GM19397 (cell line): ENCODE measurements at regions not wholly inside any gene's neighbourhood (a gene's known extent, or its start where the extent isn't known, plus 50 kb on each side); places are given as distances from the start of the nearest gene placed in this dataset.
"Not testable (repeated sequence)": the region's sequence is repeated elsewhere in the genome, so short reads cannot be mapped to it uniquely, and the experiment has no call there.

Experiments used
- ATAC-seq: cut with Tn5 transposase; IDR thresholded peaks from one replicate; pipeline ENCODE4 v1.9.1; 2021; ENCODE audit warnings: mild to moderate bottlenecking, moderate library complexity; ENCODE audit not compliant: unreplicated experiment

DNA sequence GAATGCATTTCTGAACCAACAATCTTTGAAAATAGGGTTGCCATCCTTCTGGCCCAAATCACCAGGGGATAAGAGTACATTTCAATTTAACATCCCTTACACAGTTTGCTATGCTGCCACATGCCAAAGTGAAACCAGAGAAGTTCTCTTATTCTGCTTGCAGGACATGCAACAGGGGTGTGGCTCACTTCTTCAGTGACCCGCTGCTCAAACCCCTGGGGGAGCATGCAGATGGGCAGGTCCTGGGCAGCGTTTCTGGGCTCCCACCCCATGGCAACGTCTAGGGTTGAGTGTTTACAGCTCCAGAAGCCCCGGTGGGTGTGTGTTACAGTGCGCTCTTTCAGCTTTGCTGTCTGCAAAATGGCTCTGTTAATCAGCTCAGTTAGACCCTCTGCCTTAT lies 1306.3 kb upstream of the TMEM132C start:
- ATAC-seq = no peak

DNA sequence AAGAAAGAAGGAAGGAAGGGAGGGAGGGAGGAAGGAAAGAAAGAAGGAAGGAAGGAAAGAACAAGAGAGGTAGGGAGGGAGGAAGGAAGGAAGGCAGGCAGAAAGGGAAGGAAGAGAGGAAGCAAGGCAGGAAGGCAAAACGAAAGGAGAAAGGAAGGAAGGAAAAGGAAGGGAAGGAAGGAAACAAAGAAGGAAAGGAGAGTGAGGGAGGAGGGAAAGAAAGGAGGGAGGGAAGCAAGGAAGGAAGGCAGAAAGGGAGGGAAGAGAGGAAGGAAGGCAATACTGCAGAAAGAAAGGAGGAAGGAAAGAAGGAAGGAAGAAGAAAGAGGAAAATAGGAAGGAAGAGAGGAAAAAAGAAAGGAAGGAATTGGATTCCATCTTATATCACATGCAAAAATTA lies 1303.1 kb upstream of the TMEM132C start:
- no peak for ATAC-seq

DNA sequence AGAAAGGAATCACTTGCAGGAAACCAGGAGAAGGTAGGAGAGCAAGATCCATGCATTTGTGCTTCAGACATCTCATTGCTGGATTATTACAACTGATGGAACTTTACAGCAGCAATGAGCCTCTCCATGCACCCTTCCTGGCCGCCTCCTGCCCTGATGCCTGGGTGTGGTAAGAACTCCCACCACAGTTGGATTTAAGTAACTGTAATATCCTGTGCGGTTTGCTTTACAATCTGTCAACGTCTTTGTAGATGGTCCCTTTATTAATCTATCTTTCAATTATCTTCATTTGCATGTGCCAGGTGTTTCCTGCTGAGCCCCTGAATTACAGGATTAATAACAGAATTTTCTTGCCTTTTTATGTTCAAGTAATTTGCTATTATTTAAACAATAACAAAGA lies 1300.5 kb upstream of the TMEM132C start:
- ATAC-seq = no peak

DNA sequence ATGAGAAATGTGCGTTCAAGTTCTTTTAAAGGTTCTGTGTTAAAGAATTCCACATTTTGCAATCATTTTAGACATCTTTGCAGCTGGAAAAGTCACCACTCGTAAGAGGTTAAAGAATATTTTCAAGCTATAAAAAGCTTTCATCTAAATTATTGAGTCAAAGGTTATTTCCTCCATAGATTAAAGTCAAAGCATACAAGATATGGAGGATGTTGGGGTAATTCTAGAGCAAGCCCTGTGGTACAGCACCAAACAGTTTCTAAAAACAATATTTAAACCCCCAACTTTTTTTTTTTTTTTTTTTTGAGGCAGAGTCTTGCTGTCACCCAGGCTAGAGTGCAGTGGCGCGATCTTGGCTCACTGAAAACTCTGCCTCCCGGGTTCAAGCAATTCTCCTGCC lies 1299.8 kb upstream of the TMEM132C start:
- no peak for ATAC-seq

DNA sequence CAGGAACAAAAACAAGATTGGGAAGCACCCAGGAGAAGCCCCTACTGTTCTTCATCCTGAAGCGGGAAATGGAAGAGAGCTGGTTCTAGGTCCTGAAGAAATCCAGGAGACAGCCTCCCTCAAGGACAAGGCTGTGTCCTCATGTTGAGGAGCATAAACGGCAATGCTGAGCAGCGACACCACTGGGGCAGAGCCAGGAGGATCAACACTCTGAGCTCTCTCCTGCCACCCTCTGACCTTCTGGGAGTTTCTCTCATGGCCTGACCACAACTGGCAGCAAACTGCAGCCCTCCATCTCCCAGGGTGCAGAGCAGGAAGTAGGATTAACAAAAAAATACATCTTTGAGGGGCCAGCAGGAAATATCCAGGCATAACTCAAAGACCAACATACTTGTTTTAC lies 1292.2 kb upstream of the TMEM132C start:
- no peak for ATAC-seq

DNA sequence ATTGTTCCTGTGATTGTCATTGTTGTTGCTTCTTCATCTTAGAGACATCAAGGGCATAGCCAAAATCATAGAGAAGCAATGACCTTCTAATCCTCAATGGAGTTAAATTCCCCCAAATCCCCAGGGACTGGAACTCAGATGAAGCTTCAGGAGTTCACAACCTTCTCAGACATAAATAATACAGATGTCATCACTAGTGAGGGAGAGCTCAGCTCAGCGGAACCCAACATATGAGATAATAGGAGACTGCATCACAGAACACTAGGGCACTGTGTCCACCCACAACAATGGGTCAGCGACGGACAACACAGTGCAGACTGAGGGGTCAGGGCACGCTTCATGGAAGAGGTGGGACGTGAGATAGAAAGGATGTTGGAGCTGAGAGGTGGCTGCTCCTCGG lies 1290.4 kb upstream of the TMEM132C start:
- ATAC-seq = no peak

DNA sequence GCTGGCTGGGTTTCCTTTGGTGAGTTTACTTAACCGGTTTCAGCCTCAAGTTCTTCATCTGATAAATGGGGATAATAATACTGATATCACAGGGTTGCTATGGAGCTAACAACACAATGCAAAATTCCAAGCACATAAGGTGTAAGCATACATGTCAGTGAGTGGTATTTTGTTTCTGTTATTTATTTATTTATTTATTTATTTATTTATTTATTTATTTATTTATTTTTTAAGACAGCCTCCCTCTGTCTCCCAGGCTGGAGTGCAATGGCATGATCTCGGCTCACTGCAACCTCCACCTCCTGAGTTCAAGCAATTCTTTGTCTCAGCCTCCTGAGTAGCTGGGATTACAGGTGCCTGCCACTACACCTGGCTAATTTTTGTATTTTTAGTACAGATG lies 1287.4 kb upstream of the TMEM132C start:
- not testable (repeated sequence) for ATAC-seq

DNA sequence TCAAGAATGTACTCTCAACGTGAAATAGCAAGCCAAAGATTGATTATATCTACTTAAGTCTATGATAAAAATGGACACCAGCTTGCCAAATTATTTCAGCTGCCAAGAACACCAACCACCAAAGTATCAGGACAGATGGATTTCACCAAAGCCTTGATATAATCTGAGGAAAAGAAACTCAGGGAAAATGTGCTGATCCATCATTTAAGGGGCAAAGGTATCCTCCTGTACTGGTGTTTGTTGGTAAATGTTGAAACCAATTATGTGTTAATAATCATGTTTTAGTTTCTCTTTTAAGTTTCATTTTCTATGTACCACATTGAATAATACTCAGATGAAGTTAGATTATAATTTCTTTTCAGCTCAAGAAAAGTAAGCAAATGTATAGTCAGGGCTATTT lies 1284.3 kb upstream of the TMEM132C start:
- ATAC-seq = no peak

DNA sequence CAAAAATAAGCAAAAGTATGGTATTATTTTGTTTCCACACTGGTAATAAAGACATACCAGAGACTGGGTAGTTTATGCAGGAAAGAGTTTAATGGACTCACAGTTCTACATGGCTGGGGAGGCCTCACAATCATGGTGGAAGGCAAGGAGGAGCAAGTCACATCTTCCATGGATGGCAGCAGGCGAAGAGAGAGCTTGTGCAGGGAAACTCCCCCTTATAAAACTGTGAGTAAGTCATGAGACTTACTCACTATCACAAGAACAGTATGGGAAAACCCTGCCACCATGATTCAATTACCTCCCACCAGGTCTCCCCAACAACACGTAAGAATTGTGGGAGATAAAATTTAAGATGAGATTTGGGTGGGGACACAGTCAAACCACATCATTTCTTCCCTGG lies 1283.2 kb upstream of the TMEM132C start:
- not testable (repeated sequence) for ATAC-seq

DNA sequence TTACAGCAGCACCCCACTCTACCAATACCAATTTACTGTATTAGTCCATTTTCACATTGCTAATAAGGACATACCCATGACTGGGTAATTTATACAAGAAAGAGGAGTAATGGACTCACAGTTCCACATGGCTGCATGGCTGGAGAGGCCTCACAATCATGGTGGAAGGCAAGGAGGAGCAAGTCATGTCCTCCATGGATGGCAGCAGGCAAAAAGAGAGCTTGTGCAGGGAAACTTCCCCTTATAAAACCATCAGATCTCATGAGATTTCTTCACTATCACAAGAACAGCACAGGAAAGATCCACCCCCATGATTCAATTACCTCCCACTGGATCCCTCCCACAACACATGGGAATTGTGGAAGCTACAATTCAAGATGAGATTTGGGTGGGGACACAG lies 1281.3 kb upstream of the TMEM132C start:
- ATAC-seq = not testable (repeated sequence)

DNA sequence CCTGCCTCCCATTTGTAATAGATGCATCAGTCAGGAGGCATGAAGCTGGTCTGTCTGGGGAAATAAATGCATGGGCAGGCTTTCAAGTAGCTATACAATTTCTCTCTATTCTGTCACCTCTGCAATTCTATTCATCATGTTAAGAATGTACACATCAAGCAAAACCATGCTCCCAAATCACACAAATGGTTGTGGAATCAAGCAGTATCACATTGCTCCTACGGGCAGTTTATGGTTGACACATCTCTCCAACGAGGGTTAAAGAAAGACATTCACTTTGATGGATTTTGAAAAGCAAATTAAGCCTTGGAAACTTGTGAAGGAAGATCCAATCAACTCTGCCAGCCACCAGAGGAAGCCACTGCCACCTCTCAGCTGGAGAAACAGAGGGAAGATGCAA lies 1277.4 kb upstream of the TMEM132C start:
- ATAC-seq = no peak

DNA sequence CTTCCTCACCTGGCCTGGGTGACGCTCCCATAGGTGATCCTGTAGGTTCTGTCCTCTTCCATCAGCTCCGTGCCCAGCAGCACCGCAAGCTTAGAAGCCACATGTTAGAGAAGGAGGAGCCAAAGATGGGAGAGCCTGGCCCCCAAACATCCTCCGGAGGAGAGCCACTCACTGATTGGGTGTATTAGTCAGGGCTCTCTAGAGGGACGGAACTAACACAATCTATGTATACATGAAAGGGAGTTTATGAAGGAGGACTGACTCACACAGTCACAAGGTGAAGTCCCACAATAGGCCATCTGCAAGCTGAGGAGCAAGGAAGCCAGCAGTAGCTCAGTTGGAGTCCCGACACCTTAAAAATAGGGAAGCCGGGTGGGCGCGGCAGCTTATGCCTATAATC lies 1273.1 kb upstream of the TMEM132C start:
- no peak for ATAC-seq

DNA sequence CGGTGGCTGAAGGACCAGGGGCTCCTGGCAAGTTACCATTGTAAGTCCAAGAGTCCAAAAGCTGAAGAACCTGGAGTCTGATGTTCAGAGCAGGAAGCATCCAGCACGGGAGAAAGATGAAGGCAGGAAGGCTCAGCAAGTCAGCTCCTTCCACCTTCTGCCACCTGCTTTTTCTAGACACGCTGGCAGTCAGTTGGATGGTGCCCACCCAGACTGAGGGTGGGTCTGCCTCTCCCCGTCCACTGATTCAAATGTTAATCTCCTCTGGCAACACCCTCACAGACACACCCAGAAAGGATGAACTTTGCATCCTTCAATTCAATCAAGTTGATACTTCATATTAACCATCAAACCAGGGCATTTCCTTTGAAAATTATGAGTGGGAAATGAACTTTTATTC lies 1272.4 kb upstream of the TMEM132C start:
- no peak for ATAC-seq

DNA sequence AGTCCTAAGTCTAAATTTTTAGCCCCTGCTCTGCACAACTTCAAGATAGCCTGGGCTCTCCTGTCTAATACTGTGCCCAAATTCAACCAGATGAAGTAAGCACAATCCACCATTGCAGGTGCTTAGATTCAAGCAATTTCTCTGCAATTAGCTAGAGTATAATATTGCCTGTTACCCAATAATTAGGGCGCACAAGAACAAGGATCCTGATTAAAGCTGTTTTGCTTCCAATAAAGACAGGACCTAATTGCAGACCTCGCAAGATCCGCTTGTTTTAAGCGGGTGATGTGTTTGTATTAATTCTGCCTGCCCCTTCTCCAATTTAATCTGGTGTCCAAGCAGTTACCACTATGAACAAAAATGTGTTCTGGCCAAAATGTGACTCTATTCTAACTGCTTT lies 1268.9 kb upstream of the TMEM132C start:
- ATAC-seq = no peak

DNA sequence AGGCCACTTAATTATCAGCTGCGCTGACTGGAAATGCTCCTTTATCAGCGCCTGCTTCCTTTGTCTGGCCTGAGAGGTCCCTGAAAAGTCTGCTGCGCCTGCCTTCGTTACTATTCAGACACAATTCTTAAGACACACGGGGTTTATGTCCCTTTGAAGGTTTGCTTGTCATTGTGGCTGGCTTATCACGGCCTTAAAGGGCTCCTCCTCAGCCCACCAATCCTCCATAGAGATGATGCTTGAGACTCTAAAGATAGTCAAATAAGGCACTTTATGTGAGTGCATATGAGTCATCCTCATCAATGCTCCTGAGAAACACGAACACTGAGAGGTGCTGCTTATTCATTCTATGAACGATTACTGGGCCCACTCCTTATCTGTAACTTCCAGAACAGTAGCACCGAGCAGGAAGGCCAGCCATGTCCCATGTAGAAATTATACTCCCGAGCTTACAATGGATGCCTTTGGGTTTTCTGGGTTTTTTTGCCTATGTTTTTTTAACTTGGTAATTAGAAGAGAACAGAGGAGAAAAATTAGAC lies 1268.2 kb upstream of the TMEM132C start:
- ATAC-seq = no peak

DNA sequence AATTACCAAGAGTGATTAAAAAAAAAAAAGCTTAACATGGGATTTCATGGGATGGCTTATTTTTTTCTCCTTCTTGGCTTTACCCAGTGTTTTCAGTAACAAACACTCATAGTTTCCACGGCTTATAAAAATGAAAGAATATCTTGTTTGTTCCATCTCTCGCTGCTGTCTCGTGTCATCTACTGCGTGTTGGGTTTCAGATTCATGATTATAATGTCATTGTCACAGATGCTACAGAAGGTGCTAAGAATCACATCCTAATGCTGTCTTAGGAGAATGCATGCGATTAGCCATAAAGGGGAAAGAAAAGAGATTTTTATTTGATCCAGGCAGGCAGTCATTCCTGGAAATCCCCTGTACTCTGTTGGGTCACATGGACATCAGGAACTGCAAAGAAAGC lies 1267.6 kb upstream of the TMEM132C start:
- ATAC-seq = no peak

DNA sequence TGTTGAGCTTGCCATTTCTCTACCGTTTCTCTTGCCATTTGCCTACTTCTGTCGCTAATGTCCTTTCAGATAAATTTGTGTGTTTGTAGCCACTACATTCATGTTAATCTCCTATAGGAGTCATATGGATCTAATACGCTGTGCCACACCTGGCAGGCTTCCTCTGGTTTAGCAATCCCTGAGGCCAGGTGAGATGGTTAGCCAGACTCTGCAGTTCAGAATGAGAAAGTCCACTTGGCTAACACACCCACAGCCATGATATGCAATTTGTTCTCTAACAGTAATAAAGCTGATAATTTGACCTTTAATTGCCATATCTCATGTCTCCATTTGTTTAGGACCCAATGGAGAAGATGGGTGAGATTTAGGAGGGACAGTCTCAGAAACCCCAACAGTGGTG lies 1261.6 kb upstream of the TMEM132C start:
- ATAC-seq = no peak

DNA sequence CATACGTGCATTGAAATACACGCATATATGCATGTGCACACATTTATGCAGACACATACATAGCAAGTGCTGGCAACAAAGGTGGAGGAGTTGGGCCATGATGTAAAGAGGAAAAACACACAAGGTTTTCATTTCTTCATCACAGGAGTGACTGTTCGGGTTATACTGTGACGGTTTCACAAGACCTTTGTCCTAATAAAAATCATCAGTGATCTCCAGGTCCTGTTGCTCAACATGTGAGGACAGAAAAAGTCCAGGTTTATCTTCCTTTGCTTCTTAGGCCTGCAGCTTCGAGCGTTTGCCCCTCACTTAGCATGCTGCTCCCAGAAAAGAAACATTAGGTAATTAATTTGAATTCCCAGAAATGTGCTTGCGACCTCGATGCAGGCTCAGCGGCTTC lies 1260.0 kb upstream of the TMEM132C start:
- ATAC-seq = no peak

DNA sequence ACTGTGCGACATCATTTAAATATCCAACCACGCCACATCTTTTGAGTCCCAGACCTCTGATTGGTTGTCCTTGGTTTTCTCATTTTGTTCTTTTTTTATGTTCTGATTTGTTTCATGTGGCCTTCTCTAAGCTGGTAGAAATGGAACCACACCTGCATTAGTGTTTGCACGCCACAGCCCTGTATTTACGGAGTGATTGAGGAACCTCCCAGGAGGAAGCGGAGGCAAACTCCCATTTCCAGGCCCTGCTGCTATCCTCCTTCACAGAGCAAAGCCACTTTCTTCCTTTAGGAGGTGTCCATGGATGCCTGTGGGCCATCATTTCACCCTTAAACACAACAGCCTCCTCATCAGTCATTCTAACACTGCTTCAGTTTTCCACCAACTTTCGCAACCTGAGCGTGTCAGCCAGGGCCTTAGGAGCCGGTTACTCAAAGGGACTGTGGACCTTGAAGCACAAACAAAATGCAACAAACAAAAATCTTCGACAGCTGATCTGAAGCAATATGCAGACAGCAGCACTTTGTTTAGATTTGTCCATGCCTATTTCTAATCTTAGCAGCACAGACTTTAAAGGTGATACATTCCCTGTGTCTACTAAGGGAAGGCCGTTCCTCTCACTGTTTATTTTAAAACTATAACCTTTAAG lies 1258.1 kb upstream of the TMEM132C start:
- no peak for ATAC-seq

DNA sequence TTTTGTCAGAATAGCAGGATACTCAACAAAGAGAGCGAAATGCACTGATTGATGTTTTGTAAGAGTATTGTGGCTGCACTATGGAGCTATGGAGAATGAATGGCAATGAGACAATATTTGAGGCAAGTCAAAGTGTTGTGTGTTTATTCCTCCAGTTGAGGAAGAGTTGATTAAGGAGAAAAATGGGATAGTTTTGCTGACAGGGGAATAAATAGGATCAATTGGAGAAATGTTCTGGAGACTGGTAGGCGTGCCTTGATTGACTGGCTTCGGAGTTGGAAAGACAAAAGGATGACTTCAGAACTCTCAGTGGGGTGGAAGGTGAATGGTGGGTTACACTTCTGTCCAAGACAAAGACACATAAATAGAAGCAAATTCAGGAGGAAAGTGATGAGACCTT lies 1254.9 kb upstream of the TMEM132C start:
- ATAC-seq = no peak

DNA sequence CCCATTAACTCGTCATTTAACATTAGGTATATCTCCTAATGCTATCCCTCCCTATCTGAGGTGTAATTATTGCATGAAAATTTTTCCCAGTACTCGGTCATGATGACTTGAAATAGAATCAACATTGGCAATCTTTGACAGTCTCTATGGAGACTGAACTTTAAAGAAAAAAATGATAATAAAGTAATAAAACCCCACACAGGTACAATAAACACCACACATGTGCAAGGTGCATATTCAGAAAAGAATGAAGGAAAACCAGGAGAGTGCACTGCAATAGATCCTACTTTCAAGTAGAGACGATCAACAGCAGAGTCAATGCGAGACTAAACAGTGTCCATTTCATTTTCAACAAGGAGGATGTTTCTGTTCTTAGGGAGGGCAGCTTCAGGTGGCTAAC lies 1253.8 kb upstream of the TMEM132C start:
- no peak for ATAC-seq

DNA sequence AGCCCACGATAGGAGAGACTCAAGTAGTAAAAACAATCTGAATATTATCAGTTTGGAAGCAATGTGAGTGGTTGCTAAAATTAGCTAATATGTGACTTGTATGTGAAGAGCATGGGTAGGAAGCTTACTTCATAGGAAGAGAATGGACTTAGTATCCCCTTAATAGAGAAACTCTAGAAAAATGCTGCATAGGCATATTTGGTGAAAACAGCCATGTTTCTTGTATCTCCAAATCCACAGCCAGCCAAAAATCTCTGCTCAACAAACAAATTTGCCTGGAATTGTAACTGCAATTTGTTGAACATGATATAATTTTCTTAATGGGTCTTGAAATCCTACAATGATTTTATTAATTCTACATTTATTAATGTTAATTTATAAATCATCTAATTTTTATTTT lies 1252.9 kb upstream of the TMEM132C start:
- no peak for ATAC-seq

DNA sequence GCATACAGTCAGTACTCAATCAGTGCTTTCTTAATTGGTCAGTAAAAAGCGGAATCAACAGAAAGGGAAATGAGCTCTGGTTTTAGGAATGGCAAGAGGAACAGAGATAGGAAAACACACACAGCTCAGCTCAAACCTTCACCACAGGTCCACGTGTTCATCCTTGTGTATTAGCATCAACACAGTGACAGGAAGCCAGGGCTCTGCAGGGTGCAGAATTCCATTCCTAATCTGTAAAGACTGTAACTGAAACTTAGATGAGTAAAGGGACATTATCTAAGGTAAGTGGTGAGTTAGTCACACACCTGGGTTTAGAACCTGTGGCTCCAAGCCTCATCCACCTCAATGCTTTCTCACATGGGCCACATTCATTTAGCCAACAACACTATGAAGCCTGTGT lies 1242.2 kb upstream of the TMEM132C start:
- ATAC-seq = no peak
